PFSK-1 (cell line): ENCODE measurements at regions not wholly inside any gene's neighbourhood (a gene's known extent, or its start where the extent isn't known, plus 50 kb on each side); places are given as distances from the start of the nearest gene placed in this dataset.

ENCODE experiments used
- FOXP2 ChIP-seq: optimal IDR thresholded peaks from 2 replicates; pipeline ENCODE3; 2011; ENCODE audit warnings: borderline replicate concordance, control low read depth, inconsistent platforms; ENCODE audit not compliant: insufficient read depth; ENCODE audit errors: extremely low read length, extremely low read depth
- POLR2AphosphoS5 ChIP-seq: IDR thresholded peaks from 2 replicates; pipeline ENCODE4 v1.6.1; 2012; ENCODE audit warnings: low read depth, mild to moderate bottlenecking, control low read depth, low read length, moderate library complexity
- SIN3A ChIP-seq: IDR thresholded peaks from 2 replicates; pipeline ENCODE4 v1.6.1; 2012; ENCODE audit warnings: mild to moderate bottlenecking, low read length, moderate library complexity, borderline replicate concordance; ENCODE audit not compliant: insufficient read depth
- TAF1 ChIP-seq: IDR thresholded peaks from 2 replicates; pipeline ENCODE4 v1.6.1; 2012; ENCODE audit warnings: low read length, control low read depth, borderline replicate concordance; ENCODE audit not compliant: insufficient read depth
- TF ChIP-seq, protein P1 (sequence below), 2 experiments: IDR thresholded peaks; 2 replicates each; pipeline versions ENCODE4 v1.6.1 to v1.8.0; 2011 to 2012; ENCODE audit warnings: low read depth in 2 of 2, low read length in 2 of 2, control low read depth in 1 of 2, inconsistent platforms in 1 of 2, mild to moderate bottlenecking in 1 of 2, moderate library complexity in 1 of 2; ENCODE audit not compliant: insufficient read depth in 1 of 2

DNA sequence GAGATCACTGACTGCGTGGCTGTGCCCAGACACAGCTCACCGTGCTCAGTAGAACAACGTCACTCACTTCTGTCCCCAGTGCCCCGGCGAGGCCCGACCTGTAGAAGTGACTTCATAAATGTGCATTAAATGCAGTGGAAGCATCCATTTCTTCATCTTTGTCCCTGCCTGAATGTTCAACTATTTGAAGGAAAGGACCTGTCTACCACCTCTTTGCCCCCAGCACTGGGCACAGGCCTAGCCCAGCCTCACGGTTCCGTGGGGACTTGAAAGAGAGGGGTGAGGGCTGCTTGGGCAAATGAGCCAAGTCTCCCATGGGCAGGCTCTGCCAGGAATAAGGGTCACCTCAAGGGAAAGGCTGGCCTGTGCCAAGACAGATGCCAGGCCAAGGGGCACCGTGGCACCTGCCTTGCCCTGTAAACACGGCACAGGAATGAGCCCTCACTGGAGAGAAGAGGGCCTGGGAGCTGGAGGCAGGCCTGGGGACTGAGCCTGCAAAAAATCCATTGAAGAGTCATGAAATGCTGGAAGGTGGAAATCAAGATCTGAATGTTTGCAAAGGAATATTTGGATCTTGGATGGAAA lies 845.3 kb downstream of the BRD1 start:
- TF ChIP-seq POLR2AphosphoS5 (no peak), TAF1 (no peak), SIN3A (no peak), FOXP2 (no peak)
- TF ChIP-seq, protein P1, sequence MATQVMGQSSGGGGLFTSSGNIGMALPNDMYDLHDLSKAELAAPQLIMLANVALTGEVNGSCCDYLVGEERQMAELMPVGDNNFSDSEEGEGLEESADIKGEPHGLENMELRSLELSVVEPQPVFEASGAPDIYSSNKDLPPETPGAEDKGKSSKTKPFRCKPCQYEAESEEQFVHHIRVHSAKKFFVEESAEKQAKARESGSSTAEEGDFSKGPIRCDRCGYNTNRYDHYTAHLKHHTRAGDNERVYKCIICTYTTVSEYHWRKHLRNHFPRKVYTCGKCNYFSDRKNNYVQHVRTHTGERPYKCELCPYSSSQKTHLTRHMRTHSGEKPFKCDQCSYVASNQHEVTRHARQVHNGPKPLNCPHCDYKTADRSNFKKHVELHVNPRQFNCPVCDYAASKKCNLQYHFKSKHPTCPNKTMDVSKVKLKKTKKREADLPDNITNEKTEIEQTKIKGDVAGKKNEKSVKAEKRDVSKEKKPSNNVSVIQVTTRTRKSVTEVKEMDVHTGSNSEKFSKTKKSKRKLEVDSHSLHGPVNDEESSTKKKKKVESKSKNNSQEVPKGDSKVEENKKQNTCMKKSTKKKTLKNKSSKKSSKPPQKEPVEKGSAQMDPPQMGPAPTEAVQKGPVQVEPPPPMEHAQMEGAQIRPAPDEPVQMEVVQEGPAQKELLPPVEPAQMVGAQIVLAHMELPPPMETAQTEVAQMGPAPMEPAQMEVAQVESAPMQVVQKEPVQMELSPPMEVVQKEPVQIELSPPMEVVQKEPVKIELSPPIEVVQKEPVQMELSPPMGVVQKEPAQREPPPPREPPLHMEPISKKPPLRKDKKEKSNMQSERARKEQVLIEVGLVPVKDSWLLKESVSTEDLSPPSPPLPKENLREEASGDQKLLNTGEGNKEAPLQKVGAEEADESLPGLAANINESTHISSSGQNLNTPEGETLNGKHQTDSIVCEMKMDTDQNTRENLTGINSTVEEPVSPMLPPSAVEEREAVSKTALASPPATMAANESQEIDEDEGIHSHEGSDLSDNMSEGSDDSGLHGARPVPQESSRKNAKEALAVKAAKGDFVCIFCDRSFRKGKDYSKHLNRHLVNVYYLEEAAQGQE (IDR thresholded peaks at IDR 0.05; ENCODE audit: insufficient read depth in 1 of 2, low read depth in 2 of 2, low read length in 2 of 2): no peak

DNA sequence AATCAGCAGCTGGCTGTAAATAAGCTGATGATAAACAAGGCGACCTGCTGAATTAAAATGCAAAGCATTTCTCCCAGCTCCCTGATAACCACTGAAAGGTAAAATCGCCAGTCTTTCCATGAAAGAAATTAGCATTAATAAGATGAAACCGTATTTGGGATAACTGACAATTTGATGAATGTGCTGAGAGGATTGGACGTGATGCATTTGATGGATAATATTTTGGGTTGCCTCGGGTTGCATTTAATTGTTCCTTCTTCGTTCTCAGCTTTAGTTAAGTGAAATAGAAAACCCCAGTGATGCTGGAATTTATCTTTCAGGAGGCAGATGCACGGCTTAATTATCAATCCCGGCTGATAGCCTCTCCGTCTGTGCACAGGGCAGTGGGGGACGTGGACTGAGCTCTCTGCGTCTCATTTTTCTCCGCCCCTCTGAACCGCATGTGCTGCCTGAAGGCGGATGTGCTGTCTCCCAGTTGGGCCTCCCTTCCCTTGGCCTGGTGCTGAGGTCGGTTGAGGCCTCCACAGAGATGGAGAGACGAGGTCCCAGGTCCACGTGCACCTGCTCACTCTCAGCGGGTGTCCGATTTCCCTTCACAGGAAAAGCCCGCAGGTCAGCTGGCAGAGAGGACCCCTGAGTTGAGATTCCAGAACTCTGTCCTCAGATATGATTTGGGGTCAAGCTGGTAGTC lies 846.2 kb downstream of the BRD1 start:
- TF ChIP-seq, protein P1 (IDR thresholded peaks at IDR 0.05; ENCODE audit: insufficient read depth in 1 of 2, low read depth in 2 of 2, low read length in 2 of 2): no peak
- TF ChIP-seq POLR2AphosphoS5 (no peak), TAF1 (no peak), SIN3A (no peak), FOXP2 (no peak)

DNA sequence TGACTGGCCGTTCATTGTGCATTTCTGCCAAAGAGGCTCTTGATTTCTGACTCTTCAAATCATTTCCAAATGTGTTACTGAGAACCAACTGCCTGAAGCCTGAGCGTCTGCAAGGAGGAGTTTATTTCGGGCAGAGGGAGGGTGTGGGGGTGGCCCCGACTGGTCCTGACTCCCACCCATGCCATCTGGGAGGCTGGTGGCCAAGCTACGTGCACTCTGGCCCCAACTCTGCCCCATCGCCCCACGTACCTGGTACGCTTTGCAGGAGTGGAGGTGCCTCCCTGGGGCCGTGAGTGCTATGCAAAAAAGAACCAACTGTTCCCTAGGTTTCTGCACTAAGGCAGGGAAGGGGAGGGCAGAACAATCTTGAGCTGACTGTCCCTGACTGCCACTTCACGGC lies 846.8 kb downstream of the BRD1 start:
- TF ChIP-seq TAF1: no peak
- TF ChIP-seq, protein P1 (IDR thresholded peaks at IDR 0.05; ENCODE audit: insufficient read depth in 1 of 2, low read depth in 2 of 2, low read length in 2 of 2): no peak
- TF ChIP-seq FOXP2: no peak
- no peak for TF ChIP-seq POLR2AphosphoS5
- no peak for TF ChIP-seq SIN3A

DNA sequence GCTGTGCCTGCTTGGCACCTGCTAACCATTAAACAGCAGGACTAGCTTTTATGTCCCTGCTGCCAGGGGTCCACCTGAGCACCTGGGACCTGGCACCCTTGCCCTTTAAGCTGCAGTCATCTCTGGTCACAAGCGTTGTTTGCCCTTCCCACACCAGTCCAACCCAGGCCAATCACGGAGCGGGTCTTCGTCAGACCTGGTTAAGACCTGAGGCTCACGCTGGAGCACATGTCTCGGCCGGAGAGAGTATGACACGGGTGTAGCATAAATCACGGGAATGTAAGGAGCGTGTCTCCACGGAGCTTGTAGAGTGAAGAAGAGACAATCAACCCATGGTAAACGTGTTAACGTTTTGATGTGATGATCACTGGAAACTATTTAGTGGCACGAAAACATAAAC lies 847.3 kb downstream of the BRD1 start:
- TF ChIP-seq SIN3A (no peak), FOXP2 (no peak), TAF1 (no peak)

DNA sequence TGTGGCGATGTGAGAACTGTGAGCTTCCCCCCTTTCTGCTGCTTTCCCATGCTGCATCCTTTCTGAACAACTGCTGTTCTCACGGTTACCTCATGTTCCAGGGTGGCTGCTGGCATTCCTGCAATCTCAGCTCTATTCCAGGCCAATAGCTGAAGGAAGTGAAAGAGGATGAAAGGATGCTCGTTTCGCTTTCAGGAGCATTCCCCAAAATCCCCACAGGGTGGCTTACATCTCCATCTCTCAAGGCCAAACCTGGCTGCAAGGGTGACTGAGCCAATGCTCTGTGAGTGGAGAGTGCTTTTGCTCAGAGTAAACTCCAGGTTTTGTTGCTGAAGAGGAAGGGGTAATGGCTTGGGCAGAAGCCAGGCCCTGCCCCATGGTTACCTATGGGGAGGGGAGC lies 848.2 kb downstream of the BRD1 start:
- TF ChIP-seq TAF1: no peak

DNA sequence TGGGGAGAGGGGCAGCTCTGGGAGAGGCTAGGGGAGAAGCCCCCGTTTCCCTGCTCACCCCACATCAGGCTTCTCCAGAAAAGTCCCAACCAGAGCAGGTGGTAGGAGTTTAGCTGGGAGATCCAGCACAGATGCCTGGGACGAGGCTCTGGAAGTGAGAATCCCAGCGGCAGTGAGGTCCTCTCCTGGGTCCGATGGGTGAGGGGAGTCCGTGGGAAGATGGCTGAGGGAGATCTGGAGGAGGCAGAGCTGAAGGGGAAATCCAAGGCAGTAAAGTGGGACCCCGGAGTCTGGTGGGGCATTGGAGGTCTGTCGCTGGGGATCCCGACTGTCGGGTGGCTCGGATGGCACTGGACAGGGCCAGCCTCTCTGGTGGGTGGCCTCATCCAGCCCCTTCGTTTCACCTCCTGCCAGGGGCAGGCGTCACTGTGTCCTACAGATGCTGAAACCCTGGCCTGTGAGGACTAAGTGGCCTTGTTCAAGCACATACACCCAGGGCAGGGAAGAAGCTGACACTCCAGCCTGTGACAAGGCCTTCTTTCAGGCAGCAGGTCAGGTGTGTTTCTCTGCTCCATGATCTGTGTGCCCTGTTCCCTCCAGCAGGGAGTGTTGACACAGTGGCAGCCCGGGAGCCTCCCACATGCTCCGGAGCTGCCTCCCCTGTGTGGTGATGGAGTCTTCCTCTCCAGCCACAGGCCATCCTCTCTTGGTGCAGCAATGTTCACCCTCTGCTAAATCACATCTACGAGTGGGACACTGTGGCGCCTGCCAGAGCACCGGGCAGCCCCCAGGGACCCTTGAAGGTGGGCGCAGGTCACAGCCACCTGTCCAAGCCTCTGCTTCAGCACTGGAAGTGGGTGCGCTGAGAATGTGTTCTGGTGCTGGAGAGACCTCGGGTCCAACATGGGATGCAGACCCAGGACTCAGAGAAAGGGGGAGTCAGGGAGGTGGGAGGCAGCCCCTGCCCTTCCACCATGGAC lies 850.8 kb downstream of the BRD1 start:
- TF ChIP-seq TAF1 (no peak), FOXP2 (no peak), SIN3A (no peak), POLR2AphosphoS5 (no peak)
- TF ChIP-seq, protein P1 (IDR thresholded peaks at IDR 0.05; ENCODE audit: insufficient read depth in 1 of 2, low read depth in 2 of 2, low read length in 2 of 2): no peak
